ENCODE measurements at regions not wholly inside any gene's neighbourhood (a gene's known extent, or its start where the extent isn't known, plus 50 kb on each side); places are given as distances from the start of the nearest gene placed in this dataset.

DNA sequence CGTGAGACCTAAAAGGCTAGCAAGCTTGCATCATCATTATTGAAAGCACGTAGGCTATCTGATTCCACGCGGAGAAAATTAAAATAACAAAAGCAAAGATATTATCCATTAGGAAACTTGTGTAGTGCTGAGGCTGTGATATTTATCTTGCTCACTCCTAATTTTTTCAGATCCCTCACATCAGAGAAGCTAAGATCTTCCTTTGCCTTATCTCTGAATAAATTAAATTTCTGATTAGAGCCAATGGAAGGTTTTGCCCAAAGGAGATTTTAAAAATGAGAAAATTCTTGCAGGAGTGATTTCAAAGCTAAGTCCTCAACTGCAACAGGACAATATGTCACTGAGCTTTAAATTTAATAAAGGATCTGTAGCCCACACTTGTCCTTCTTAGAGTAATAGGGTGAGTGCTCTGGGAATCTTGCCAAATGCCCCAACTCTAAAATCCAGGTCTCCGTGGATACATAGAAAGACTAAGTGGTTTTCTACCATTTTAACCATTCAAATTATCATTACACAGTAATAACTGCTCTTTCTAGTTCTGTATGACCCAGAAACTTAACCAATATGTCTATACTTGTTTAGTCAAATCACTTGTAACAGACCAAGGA, 295.0 kb downstream of the CAAP1 start:
- TF ChIP-seq POLR2AphosphoS5 (IDR thresholded peaks at IDR 0.05; ENCODE audit: low read depth, low read length) (no peak), SIN3A (IDR thresholded peaks at IDR 0.05; ENCODE audit: borderline replicate concordance, insufficient read depth, low read length) (no peak), TAF1 (IDR thresholded peaks at IDR 0.05; ENCODE audit: borderline replicate concordance, insufficient read depth, low read length) (no peak), FOXP2 (optimal IDR thresholded peaks at IDR 0.05; ENCODE audit: borderline replicate concordance, extremely low read depth, extremely low read length, insufficient read depth) (no peak)
- TF ChIP-seq, protein P1, sequence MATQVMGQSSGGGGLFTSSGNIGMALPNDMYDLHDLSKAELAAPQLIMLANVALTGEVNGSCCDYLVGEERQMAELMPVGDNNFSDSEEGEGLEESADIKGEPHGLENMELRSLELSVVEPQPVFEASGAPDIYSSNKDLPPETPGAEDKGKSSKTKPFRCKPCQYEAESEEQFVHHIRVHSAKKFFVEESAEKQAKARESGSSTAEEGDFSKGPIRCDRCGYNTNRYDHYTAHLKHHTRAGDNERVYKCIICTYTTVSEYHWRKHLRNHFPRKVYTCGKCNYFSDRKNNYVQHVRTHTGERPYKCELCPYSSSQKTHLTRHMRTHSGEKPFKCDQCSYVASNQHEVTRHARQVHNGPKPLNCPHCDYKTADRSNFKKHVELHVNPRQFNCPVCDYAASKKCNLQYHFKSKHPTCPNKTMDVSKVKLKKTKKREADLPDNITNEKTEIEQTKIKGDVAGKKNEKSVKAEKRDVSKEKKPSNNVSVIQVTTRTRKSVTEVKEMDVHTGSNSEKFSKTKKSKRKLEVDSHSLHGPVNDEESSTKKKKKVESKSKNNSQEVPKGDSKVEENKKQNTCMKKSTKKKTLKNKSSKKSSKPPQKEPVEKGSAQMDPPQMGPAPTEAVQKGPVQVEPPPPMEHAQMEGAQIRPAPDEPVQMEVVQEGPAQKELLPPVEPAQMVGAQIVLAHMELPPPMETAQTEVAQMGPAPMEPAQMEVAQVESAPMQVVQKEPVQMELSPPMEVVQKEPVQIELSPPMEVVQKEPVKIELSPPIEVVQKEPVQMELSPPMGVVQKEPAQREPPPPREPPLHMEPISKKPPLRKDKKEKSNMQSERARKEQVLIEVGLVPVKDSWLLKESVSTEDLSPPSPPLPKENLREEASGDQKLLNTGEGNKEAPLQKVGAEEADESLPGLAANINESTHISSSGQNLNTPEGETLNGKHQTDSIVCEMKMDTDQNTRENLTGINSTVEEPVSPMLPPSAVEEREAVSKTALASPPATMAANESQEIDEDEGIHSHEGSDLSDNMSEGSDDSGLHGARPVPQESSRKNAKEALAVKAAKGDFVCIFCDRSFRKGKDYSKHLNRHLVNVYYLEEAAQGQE (IDR thresholded peaks at IDR 0.05; ENCODE audit: insufficient read depth in 1 of 2, low read depth in 2 of 2, low read length in 2 of 2), result no peak

Data from PFSK-1 (cell line).